Activated CD8-positive, alpha-beta memory T cell treated with anti-CD3 and anti-CD28 coated beads, Interleukin-2, amount 50 U/mL, for 48 hours (primary cell): ENCODE measurements at regions not wholly inside any gene's neighbourhood (a gene's known extent, or its start where the extent isn't known, plus 50 kb on each side); places are given as distances from the start of the nearest gene placed in this dataset.
"Not testable (repeated sequence)": the region's sequence is repeated elsewhere in the genome, so short reads cannot be mapped to it uniquely, and the experiment has no call there.

Experiments
- DNase-seq: peaks from one replicate; pipeline ENCODE4 v3.0.0-alpha.2; 2020

DNA sequence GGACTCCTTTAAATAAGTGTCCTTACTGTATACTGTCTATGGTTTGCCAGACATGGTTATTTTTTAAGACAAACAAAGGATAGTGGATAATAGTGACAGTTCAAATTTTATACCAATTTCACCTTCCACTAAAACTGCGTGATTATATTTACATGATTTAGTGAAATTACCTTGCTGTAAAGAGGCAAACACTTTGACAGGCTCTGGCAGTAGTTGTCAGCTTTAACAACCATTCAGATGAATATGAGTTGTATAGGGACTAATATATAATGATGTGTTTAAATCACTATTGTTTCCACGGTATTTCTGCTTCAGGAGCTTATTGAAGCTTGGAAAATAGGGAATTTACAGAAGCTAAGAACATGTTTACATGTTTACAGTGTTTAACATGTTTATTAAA lies 1364.0 kb downstream of the FSCB start:
- no peak for DNase-seq

- no peak for DNase-seq
These were observed 1365.4 kb downstream of the FSCB start for GRCh38 chr14:43141636-43142191.

- no peak for DNase-seq
These were observed 1366.6 kb downstream of the FSCB start for GRCh38 chr14:43140453-43140852.

DNA sequence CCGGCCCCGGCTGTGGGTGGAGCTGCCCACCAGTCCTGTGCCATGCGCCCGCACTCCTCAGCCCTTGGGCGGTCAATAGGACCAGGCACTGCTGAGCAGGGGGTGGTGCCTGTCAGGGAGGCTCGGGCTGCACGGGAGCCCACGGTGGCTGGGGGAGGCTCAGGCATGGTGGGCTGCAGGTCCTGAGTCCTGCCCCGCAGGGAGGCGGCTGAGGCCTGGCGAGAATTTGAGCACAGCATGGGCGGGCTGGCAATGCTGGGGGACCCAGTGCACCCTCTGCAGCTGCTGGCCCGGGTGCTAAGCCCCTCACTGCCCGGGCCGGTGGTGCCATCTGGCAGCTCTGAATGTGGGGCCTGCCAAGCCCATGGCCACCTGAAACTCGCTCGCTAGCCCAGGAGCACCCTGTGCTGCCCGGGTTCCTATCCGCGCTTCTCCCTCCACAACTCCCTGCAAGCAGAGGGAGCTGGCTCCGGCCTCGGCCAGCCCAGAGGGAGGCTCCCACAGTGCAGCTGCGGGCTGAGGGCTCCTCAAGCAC lies 1371.1 kb downstream of the FSCB start:
- DNase-seq = no peak

DNA sequence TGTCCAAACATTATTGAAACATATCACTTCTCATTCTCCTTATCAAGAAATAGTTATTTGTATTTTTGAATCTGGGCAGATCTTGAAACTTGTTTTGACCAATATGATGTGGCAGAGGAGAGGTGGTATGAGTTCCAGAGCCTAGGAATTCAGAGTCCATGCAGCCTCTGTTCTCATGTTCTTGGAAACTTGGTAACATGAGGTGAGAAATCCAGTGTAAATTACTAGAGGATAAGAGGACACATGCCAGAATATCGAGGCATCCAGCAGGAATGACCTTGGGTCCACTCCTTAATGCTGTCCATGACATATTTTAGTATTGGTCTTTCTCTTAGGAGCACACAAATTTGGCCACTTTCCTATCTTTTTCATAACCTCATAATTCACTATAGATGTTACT lies 1374.6 kb downstream of the FSCB start:
- no peak for DNase-seq

DNA sequence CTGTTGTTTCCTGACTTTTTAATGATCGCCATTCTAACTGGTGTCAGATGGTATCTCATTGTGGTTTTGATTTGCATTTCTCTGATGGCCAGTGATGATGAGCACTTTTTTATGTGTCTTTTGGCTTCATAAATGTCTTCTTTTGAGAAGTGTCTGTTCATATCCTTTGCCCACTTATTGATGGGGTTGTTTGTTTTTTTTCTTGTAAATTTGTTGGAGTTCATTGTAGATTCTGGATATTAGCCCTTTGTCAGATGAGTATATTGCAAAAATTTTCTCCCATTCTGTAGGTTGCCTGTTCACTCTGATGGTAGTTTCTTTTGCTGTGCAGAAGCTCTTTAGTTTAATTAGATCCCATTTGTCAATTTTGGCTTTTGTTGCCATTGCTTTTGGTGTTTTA lies 1378.7 kb downstream of the FSCB start:
- not testable (repeated sequence) for DNase-seq

GRCh38 chr14:43127874-43128273 lies 1379.2 kb downstream of the FSCB start:
- DNase-seq = not testable (repeated sequence)

GRCh38 chr14:43123544-43123943 lies 1383.5 kb downstream of the FSCB start:
- no peak for DNase-seq

DNA sequence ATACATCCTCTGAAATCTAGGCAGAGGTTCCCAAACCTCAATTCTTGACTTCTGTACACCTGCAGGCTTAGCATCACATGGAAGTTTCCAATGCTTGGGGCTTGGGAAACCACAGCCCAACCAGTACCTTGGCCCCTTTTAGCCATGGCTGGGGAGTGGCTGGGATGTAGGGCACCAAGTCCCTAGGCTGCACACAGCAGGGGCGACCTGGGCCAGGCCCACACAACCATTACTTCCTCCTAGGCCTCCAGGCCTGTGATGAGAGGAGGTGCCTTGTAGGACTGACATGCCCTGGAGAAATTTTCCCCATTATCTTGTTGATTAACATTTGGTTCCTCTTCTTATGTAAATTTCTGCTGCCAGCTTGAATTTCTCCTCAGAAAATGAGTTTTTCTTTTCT lies 1387.4 kb downstream of the FSCB start:
- no peak for DNase-seq

DNA sequence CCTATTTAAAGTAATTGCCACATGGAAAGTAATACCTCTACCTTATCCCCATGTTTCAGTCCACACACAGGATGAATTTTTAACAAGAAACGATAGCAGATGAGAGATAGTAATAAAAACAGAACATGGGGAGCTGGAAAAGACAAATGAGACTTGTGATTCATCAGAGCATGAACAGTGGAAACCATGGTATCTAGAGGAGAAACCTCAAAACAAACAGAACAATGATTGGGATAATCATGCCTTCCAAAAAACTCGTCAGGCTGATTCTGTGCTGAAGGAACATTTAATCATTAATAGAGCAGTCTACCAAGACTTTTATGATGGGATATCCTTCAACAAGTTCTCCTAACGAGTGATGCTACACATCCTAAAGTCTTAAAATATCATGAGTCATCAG lies 1390.7 kb downstream of the FSCB start:
- no peak for DNase-seq

- DNase-seq = no peak
These were observed 1401.8 kb downstream of the FSCB start for GRCh38 chr14:43105305-43105704.

- no peak for DNase-seq
These were observed 1416.7 kb downstream of the FSCB start for GRCh38 chr14:43090380-43090779.

GRCh38 chr14:43087666-43088065 lies 1419.4 kb downstream of the FSCB start:
- no peak for DNase-seq

- no peak for DNase-seq
These were observed 1421.3 kb downstream of the FSCB start for GRCh38 chr14:43085819-43086218.

DNA sequence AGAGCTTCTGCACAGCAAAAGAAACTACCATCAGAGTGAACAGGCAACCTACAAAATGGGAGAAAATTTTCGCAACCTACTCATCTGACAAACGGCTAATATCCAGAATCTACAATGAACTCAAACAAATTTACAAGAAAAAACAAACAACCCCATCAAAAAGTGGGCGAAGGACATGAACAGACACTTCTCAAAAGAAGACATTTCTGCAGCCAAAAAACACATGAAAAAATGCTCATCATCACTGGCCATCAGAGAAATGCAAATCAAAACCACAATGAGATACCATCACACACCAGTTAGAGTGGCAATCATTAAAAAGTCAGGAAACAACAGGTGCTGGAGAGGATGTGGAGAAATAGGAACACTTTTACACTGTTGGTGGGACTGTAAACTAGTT lies 1439.7 kb downstream of the FSCB start:
- not testable (repeated sequence) for DNase-seq

DNA sequence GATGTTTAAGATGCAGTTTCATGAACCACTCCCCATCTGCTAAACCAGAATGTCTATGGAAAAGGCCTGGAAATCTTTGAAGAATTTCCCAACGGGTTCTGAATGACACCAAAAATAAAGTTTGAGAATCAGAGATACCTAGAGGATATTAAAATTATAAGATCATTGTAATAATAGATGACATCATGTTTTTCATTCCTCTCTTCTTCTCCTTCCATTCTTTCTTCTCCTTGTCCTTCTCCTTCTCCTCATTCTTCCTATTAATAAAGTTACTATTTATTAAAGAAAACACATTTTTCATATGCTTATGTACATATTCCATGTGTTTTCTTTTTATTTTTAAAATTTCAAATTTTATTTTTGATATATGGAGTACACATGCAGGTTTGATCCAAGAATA lies 1449.4 kb downstream of the LRFN5 start:
- DNase-seq = no peak

DNA sequence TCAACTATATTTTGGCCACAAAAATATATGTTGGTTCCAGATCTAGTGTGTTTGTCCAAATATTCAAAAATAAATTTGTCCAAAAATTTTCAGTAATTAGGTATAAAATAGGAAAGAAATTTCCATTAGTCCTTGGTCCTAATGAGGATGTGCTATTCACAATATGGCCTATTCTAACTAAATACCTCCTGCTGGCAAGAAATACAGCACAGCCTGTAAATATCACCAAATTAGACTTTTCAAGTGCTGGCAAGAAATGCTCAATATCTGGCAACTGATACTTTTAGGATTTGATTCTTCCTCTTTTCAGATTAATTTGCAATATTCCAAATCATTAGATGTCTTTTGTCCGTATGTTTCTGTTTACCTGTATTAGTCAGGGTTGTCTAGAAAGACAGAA lies 1446.2 kb downstream of the LRFN5 start:
- no peak for DNase-seq

GRCh38 chr14:43043850-43044249 lies 1437.2 kb downstream of the LRFN5 start:
- DNase-seq = no peak

DNA sequence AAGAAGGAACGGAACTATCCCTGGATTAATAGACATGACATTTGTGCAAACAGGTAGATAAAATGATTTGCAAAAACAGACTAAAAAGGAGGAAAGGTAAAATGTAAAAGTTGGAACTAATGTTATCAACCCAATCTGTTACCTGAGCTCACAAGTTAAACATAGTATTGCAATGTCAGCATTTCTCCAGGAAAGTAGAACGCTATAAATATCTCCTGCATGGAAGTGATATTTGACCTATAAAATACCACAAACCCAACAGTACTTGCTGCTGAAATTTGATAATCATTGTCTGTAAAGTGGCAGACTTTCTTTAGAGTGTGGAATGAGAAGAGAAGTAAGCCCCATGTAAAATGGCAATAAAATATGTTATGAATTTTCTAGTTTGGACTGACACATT lies 1435.7 kb downstream of the LRFN5 start:
- no peak for DNase-seq

- DNase-seq = no peak
These were observed 1435.3 kb downstream of the LRFN5 start for GRCh38 chr14:43041976-43042375.

DNA sequence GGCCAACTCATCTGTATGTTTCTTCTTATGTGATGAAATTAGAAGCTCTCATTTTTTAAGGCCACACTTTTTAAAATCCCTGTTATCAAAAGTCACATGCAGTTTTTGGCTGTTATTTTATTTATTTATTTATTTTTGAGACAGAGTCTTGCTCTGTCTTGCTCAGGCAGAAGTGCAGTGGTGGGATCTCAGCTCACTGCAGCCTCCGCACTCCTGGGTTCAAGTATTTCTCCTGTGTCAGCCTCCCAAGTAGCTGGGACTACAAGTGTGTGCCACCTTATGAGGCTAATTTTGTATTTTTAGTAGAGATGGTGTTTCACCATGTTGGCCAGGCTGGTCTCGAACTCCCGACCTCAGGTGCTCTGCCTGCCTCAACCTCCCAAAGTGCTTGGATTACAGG lies 1434.5 kb downstream of the LRFN5 start:
- no peak for DNase-seq

DNA sequence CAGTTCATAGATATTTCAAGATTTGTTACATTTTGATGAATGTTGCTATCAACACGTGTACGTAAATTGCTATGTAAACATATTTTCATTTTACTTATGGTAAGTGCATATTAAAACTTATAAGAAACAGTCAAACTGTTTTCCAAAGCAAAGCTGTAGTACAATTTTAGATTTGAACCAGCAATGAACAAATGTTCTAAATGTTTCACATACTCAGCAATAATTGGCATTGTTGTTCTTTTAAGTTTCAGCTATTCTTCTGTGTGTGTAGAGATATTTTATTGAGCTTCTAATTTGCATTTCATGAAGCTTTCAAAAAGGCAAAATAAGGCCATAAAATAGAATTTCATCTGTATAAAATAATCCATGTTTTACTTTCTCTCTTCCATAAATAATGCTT lies 1433.2 kb downstream of the LRFN5 start:
- no peak for DNase-seq

DNA sequence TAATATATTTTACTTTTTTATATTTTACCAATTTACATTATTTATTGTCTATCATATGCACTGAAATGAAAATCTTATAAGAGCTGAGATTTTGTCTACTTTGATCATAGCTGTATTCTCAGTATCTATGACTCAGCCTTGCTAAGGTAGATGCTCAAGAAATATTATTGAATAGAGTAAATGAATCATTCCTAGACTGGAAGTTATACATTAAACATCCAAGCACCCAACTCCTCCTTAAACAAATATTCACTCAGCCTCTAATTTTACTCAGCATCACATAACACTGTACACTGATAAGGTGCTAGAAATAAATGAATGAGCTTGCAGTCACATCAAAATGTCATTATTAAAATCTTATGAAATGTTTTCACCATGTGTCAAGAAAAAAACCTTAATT lies 1424.9 kb downstream of the LRFN5 start:
- DNase-seq = no peak

GRCh38 chr14:43022094-43022800 lies 1415.6 kb downstream of the LRFN5 start:
- no peak for DNase-seq

- DNase-seq = no peak
These were observed 1413.2 kb downstream of the LRFN5 start for GRCh38 chr14:43019826-43020225.
